BJ (cell line): ENCODE measurements at regions not wholly inside any gene's neighbourhood (a gene's known extent, or its start where the extent isn't known, plus 50 kb on each side); places are given as distances from the start of the nearest gene placed in this dataset.

Experiments used
- CTCF ChIA-PET: fragments of 350-600 bp; formaldehyde crosslinking; extraction: SDS; loops from one replicate; lab custom pipeline; 2021; ENCODE audit warnings: antibody characterized with exemption, inconsistent platforms; lab: Yijun Ruan, JAX
- POLR2A ChIA-PET: fragments of 300-600 bp; sonication (Branson Sonifier 250); formaldehyde crosslinking; extraction: SDS; loops from one replicate; lab custom pipeline; 2021; ENCODE audit warnings: antibody characterized with exemption; lab: Charles Lee
- DNase-seq: peaks from one replicate; pipeline ENCODE4 v3.0.0-alpha.2; 2011; ENCODE audit warnings: low read depth
- H3K27me3 ChIP-seq: 2 replicates; pipeline ENCODE4 v1.6.0; 2011; ENCODE audit warnings: low read length; ENCODE audit not compliant: control insufficient read depth, insufficient read depth
- H3K36me3 ChIP-seq: 2 replicates; pipeline ENCODE4 v1.5.1; 2011; ENCODE audit warnings: low read length; ENCODE audit not compliant: control insufficient read depth, insufficient read depth
- H3K4me3 ChIP-seq: 2 replicates; pipeline ENCODE4 v1.5.1; 2011; ENCODE audit warnings: low read depth, mild to moderate bottlenecking, control low read depth, low read length
- TF ChIP-seq, protein P1 (sequence below): IDR thresholded peaks from 2 replicates; pipeline ENCODE4 v1.5.1; 2011; ENCODE audit warnings: low read depth, mild to moderate bottlenecking, control low read depth, inconsistent platforms, low read length, moderate library complexity; ENCODE audit not compliant: insufficient read depth

DNA sequence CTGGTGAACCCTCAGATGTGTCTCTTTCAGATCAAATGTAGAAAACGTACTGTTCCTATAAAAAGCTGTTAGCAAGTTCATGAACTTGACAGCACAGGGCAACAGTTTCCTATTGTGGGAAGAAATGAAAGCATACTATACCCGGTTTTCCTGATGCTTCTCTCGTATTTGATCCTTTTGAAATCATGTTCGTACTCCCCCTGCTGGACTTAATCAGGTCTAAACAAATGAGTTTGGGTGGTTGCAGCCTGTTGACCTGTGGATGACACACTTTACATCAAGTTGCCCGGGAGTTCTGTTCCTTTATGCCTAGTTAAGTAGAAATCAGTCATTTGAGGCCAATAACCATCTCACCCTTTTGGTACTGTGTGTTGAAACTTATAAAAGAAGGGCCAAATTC, 1992.3 kb downstream of the MAT2B start:
- POLR2A ChIA-PET, result no interaction called here
- H3K27me3 ChIP-seq, result no peaks in the 10 kb centered on the region
- H3K36me3 ChIP-seq, result no peaks in the 10 kb centered on the region
- CTCF ChIA-PET, result no interaction called here
- H3K4me3 ChIP-seq, result no peak overlapping the region
- TF ChIP-seq, protein P1, sequence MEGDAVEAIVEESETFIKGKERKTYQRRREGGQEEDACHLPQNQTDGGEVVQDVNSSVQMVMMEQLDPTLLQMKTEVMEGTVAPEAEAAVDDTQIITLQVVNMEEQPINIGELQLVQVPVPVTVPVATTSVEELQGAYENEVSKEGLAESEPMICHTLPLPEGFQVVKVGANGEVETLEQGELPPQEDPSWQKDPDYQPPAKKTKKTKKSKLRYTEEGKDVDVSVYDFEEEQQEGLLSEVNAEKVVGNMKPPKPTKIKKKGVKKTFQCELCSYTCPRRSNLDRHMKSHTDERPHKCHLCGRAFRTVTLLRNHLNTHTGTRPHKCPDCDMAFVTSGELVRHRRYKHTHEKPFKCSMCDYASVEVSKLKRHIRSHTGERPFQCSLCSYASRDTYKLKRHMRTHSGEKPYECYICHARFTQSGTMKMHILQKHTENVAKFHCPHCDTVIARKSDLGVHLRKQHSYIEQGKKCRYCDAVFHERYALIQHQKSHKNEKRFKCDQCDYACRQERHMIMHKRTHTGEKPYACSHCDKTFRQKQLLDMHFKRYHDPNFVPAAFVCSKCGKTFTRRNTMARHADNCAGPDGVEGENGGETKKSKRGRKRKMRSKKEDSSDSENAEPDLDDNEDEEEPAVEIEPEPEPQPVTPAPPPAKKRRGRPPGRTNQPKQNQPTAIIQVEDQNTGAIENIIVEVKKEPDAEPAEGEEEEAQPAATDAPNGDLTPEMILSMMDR, result no peak
- no peak for DNase-seq

DNA sequence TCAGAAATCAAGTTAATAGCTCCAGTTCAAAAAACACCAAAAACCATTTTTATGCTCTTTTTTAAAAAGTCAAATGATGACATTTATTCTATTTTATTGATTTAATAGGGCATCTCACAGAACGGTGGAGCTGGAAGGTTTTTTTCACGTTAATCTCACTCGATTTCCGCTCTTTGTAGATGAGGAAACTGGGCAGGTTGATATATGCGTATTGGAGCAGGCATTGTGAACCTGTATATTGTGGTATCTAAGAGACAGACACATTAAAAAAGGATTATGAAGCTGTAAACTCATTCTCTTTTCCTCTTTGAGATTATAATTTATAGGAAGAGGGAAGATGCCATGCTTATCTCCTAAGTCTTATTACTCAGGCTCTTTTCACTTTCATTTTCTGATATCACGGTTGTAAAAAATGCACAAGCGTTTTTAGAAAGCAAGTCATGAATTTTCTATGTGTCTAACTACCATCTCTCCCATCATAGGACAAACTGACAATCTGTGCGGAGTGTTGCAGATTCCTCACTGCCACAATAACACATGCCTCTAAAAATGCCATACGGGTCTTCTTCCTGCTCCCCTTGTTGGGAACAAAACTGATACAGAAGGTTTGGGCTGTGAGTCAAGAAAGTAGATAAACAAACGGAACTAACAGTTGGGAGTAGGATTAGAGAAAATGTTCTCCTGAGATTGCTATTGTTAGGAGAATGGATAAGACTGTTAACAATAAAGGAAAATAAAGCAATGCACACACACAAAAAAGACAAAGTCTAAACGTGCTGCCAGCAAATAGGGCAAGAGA, 1997.7 kb downstream of the MAT2B start:
- H3K27me3 ChIP-seq, result no peaks in the 10 kb centered on the region
- TF ChIP-seq, protein P1, result no peak
- H3K36me3 ChIP-seq, result no peaks in the 10 kb centered on the region
- CTCF ChIA-PET, result no interaction called here
- POLR2A ChIA-PET, result no interaction called here
- no peak for DNase-seq
- H3K4me3 ChIP-seq, result no peak overlapping the region

DNA sequence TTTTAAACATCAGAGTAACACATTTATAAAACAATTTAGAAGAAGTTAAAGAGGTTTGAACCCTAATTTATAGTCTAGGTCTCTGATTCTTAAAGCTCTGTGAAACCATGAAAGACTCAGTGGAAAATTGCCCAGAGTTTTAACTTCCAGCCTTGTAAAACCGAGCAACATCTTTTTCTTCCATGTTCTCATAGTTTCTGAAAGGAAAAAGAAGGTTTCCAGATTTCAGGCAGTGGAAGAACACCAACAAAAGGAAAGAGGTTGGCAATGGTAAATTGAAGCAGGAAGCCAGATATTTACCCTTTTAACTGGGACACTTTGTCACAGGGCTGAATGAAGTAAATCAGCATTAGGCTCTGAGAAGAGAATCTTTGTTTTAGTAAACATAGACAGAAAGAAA, 1999.3 kb downstream of the MAT2B start:
- Histone ChIP-seq H3K27me3 (no peaks in the 10 kb centered on the region), H3K4me3 (no peak overlapping the region), H3K36me3 (no peaks in the 10 kb centered on the region)
- TF ChIP-seq, protein P1, result no peak
- DNase-seq, result no peak
- ChIA-PET CTCF (no interaction called here), POLR2A (no interaction called here)

DNA sequence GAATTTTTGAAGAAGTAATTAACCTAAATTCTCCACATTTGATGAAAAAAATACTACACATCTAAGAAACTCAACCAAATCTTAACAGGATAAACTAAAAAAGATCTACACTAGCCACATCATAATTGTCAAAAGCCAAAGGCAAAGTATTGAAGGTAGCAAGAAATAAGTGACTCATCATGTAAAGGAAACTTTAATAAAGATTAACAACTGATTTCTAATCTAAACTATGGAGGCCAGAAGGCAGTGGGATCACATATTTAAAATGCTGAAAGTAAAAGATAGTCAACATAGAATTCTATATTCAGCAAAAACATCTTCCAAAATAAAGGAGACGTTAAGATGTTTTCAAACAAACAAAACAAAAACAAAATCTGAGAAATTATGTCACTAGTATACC, 2002.9 kb downstream of the MAT2B start:
- no peak overlapping the region for H3K4me3 ChIP-seq
- TF ChIP-seq, protein P1, result no peak
- POLR2A ChIA-PET, result no interaction called here

DNA sequence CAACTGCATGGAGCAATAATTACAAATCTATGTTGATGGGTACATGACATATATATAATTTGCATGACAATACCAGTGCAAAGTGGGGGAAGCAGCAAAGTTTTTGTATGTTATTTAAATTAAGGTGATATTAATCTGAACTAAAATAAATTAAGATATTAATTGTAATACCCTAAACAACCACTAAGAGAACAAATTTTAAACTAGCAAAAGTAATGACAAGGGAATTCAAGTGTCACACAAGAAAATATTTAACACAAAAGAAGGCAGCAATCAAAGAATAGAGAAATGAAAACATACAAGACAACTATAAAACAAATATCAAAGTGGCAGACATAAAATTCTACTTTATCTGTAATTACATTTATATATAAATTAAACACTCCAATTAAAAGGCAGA, 2003.4 kb downstream of the MAT2B start:
- no peak for DNase-seq
- H3K4me3 ChIP-seq, result no peak overlapping the region
- H3K27me3 ChIP-seq, result no peaks in the 10 kb centered on the region
- CTCF ChIA-PET, result no interaction called here
- TF ChIP-seq, protein P1, result no peak
- POLR2A ChIA-PET, result no interaction called here
- no peaks in the 10 kb centered on the region for H3K36me3 ChIP-seq

More for the DNA sequence above, 2002.9 kb downstream of the MAT2B start:
- H3K27me3 ChIP-seq, result no peaks in the 10 kb centered on the region
- CTCF ChIA-PET, result no interaction called here
- DNase-seq, result no peak
- H3K36me3 ChIP-seq, result no peaks in the 10 kb centered on the region
